H1 (cell line): ENCODE measurements at regions not wholly inside any gene's neighbourhood (a gene's known extent, or its start where the extent isn't known, plus 50 kb on each side); places are given as distances from the start of the nearest gene placed in this dataset.

Source experiments
- CTCF ChIA-PET: fragments of 300-600 bp; sonication (Branson Sonifier 250); formaldehyde crosslinking; loops from one replicate; lab custom pipeline; 2021; ENCODE audit not compliant: partially characterized antibody; lab: Charles Lee
- POLR2A ChIA-PET: fragments of 300-600 bp; sonication (Branson Sonifier 250); formaldehyde crosslinking; loops from one replicate; lab custom pipeline; 2021; ENCODE audit warnings: inconsistent platforms; ENCODE audit not compliant: partially characterized antibody; lab: Charles Lee
- DNase-seq, 2 experiments: peaks; one replicate each; pipeline versions ENCODE4 v3.0.0 to v3.0.0-alpha.2; 2010 to 2022; ENCODE audit warnings: low spot score in 2 of 2, low read depth in 1 of 2, mixed read lengths in 1 of 2
- FAIRE-seq: peaks from 2 replicates; lab custom pipeline; 2011; peaks lifted over from hg19 to GRCh38; lab: Jason Lieb, UNC
- H2AFZ ChIP-seq: 2 replicates; pipeline ENCODE4 v1.8.1; 2012; ENCODE audit warnings: low read length, inconsistent platforms
- H2AK5ac ChIP-seq: 2 replicates; pipeline ENCODE4 v1.6.1; 2013; ENCODE audit warnings: low read depth, low read length
- H2BK120ac ChIP-seq: replicated peaks from 2 replicates; pipeline ENCODE3; 2013; ENCODE audit warnings: low read depth, low read length, inconsistent platforms
- H2BK12ac ChIP-seq: 2 replicates; pipeline ENCODE4 v1.6.1; 2013; ENCODE audit warnings: low read depth, low read length
- H2BK15ac ChIP-seq: 2 replicates; pipeline ENCODE4 v1.6.1; 2013; ENCODE audit warnings: low read length
- H2BK20ac ChIP-seq: 2 replicates; pipeline ENCODE4 v1.6.1; 2013; ENCODE audit warnings: low read length
- H2BK5ac ChIP-seq: 2 replicates; pipeline ENCODE4 v1.6.1; 2013; ENCODE audit warnings: low read depth, low read length
- H3K14ac ChIP-seq: 2 replicates; pipeline ENCODE4 v1.6.1; 2013; ENCODE audit warnings: inconsistent platforms; ENCODE audit not compliant: insufficient read length
- H3K18ac ChIP-seq: 2 replicates; pipeline ENCODE4 v1.6.1; 2013; ENCODE audit warnings: low read length; ENCODE audit errors: extremely low read depth
- H3K23ac ChIP-seq: 2 replicates; pipeline ENCODE4 v1.6.1; 2013; ENCODE audit warnings: inconsistent platforms; ENCODE audit not compliant: insufficient read length
- H3K23me2 ChIP-seq: 2 replicates; pipeline ENCODE4 v1.6.1; 2013; ENCODE audit warnings: low read depth, low read length
- H3K27ac ChIP-seq: 2 replicates; pipeline ENCODE4 v1.6.1; 2011; ENCODE audit warnings: low read depth, low read length, inconsistent platforms
- H3K27me3 ChIP-seq, 4 experiments: replicated peaks in 1 of 4; 1 replicate in 1 of 4; 2 replicates in 3 of 4; pipeline versions ENCODE4 v1.6.1 to v1.8.1; 2011 to 2013; ENCODE audit warnings: low read length in 3 of 4, mild to moderate bottlenecking in 3 of 4, inconsistent platforms in 2 of 4, mixed read lengths in 2 of 4, moderate library complexity in 1 of 4; ENCODE audit not compliant: control insufficient read depth in 3 of 4, insufficient read depth in 3 of 4; ENCODE audit errors: extremely low read depth in 1 of 4
- H3K36me3 ChIP-seq, 4 experiments: 2 replicates each; pipeline versions ENCODE4 v1.6.1 to v1.8.1; 2011 to 2013; ENCODE audit warnings: mild to moderate bottlenecking in 4 of 4, low read length in 3 of 4, moderate library complexity in 2 of 4, control low read depth in 1 of 4, inconsistent platforms in 1 of 4; ENCODE audit not compliant: insufficient read depth in 4 of 4, control insufficient read depth in 2 of 4
- H3K4ac ChIP-seq: replicated peaks from 2 replicates; pipeline ENCODE3; 2013; ENCODE audit warnings: low read length, low read depth, mixed read lengths, inconsistent platforms; ENCODE audit not compliant: insufficient read length
- H3K4me1 ChIP-seq, 4 experiments: replicated peaks in 1 of 4; 1 replicate in 1 of 4; 2 replicates in 3 of 4; pipeline versions ENCODE4 v1.6.1 to v1.8.1; 2011 to 2013; ENCODE audit warnings: low read length in 3 of 4, inconsistent platforms in 2 of 4, mixed read lengths in 1 of 4; ENCODE audit not compliant: insufficient read depth in 4 of 4, control insufficient read depth in 3 of 4
- H3K4me2 ChIP-seq, 2 experiments: 2 replicates each; pipeline versions ENCODE4 v1.6.1 to v1.8.1; 2011 to 2013; ENCODE audit warnings: low read depth in 2 of 2, low read length in 2 of 2, control low read depth in 1 of 2, inconsistent platforms in 1 of 2, mild to moderate bottlenecking in 1 of 2; ENCODE audit not compliant: insufficient read depth in 1 of 2
- H3K4me3 ChIP-seq, 4 experiments: fragments of 200-600, 300-600 bp in 1 of 4; sonication (generic), shearing (Covaris generic), sonication (Bioruptor Twin) in 1 of 4; 2 replicates each; pipeline versions ENCODE4 v1.5.1 to v1.8.1; 2011 to 2016; ENCODE audit warnings: low read length in 4 of 4, low read depth in 3 of 4, control low read depth in 2 of 4, inconsistent platforms in 2 of 4, mild to moderate bottlenecking in 2 of 4, mixed read lengths in 1 of 4, moderate library complexity in 1 of 4; ENCODE audit not compliant: insufficient read depth in 2 of 4; ENCODE audit errors: extremely low read depth in 1 of 4
- H3K56ac ChIP-seq: replicated peaks from 2 replicates; pipeline ENCODE3; 2013; ENCODE audit warnings: low read depth, mild to moderate bottlenecking, mixed read lengths, low read length, inconsistent platforms; ENCODE audit not compliant: insufficient read length
- H3K79me1 ChIP-seq: 2 replicates; pipeline ENCODE4 v1.6.1; 2013; ENCODE audit warnings: low read depth, low read length, control low read depth
- H3K79me2 ChIP-seq, 2 experiments: 2 replicates each; pipeline versions ENCODE4 v1.6.1 to v1.8.1; 2012 to 2013; ENCODE audit warnings: low read length in 2 of 2, mild to moderate bottlenecking in 2 of 2, inconsistent platforms in 1 of 2; ENCODE audit not compliant: insufficient read depth in 2 of 2, control insufficient read depth in 1 of 2
- H3K9ac ChIP-seq, 4 experiments: replicated peaks in 1 of 4; 1 replicate in 1 of 4; 2 replicates in 3 of 4; pipeline versions ENCODE4 v1.6.1 to v1.8.1; 2011 to 2013; ENCODE audit warnings: low read depth in 3 of 4, low read length in 3 of 4, control low read depth in 2 of 4, mild to moderate bottlenecking in 2 of 4, moderate library complexity in 2 of 4, inconsistent platforms in 1 of 4; ENCODE audit errors: extremely low read depth in 1 of 4
- H3K9me3 ChIP-seq, 2 experiments: 2 replicates each; pipeline versions ENCODE4 v1.6.1 to v1.8.1; 2012 to 2013; ENCODE audit warnings: mild to moderate bottlenecking in 2 of 2, moderate library complexity in 2 of 2, control low read depth in 1 of 2, inconsistent platforms in 1 of 2, low read depth in 1 of 2, low read length in 1 of 2, mixed read lengths in 1 of 2; ENCODE audit not compliant: insufficient read depth in 2 of 2
- H4K20me1 ChIP-seq, 2 experiments: replicated peaks in 1 of 2; 2 replicates each; pipeline versions ENCODE3 to v1.8.1; 2011 to 2013; ENCODE audit warnings: inconsistent platforms in 2 of 2, low read length in 2 of 2, mild to moderate bottlenecking in 1 of 2; ENCODE audit not compliant: insufficient read depth in 2 of 2, control insufficient read depth in 1 of 2
- H4K5ac ChIP-seq: 2 replicates; pipeline ENCODE4 v1.6.1; 2013; ENCODE audit warnings: low read length, low read depth, mixed read lengths, inconsistent platforms; ENCODE audit not compliant: insufficient read length
- H4K8ac ChIP-seq: 2 replicates; pipeline ENCODE4 v1.8.0; 2013; ENCODE audit warnings: mild to moderate bottlenecking, moderate library complexity, low read length, inconsistent platforms; ENCODE audit not compliant: insufficient read depth; ENCODE audit errors: extremely low read depth
- H4K91ac ChIP-seq: replicated peaks from 2 replicates; pipeline ENCODE3; 2013; ENCODE audit warnings: low read length, mixed read lengths, inconsistent platforms; ENCODE audit not compliant: insufficient read length
- HDAC2 ChIP-seq, 2 experiments: fragments of 300-600 bp in 1 of 2; sonication (generic) in 1 of 2; IDR thresholded peaks; 2 replicates each; pipeline ENCODE4 v1.6.1; 2011 to 2012; ENCODE audit warnings: low read depth in 2 of 2, low read length in 2 of 2, mild to moderate bottlenecking in 2 of 2, moderate library complexity in 2 of 2, borderline replicate concordance in 1 of 2, inconsistent platforms in 1 of 2
- JUND ChIP-seq: IDR thresholded peaks from 2 replicates; pipeline ENCODE4 v1.6.1; 2011; ENCODE audit warnings: mild to moderate bottlenecking, improper control_type of control experiment, low read length
- NRF1 ChIP-seq: IDR thresholded peaks from 2 replicates; pipeline ENCODE4 v1.6.1; 2011; ENCODE audit warnings: mild to moderate bottlenecking, low read depth, low read length, improper control_type of control experiment
- SIN3A ChIP-seq, 2 experiments: IDR thresholded peaks in 1 of 2; conservative IDR thresholded peaks in 1 of 2; 2 replicates each; pipeline ENCODE4 v1.6.1; 2011 to 2012; ENCODE audit warnings: low read length in 2 of 2, improper control_type of control experiment in 1 of 2, low read depth in 1 of 2, mild to moderate bottlenecking in 1 of 2
- SP1 ChIP-seq: IDR thresholded peaks from 2 replicates; pipeline ENCODE4 v1.6.1; 2011; ENCODE audit warnings: low read depth, low read length
- SP4 ChIP-seq: IDR thresholded peaks from 2 replicates; pipeline ENCODE4 v1.6.1; 2012; ENCODE audit warnings: low read length, inconsistent platforms
- WGBS, 2 experiments: shearing (Covaris generic) in 1 of 2; methylation state at CpG; one replicate each; pipeline versions ENCODE4 v1.1.6 to v1.1.7; 2013 to 2015; ENCODE audit warnings: low lambda C conversion rate in 2 of 2, mixed read lengths in 2 of 2, inconsistent platforms in 1 of 2, low coverage in 1 of 2, missing lambda C conversion rate in 1 of 2; ENCODE audit not compliant: insufficient replicate concordance in 2 of 2, insufficient coverage in 1 of 2, insufficient read length in 1 of 2; ENCODE audit errors: extremely low coverage in 1 of 2, missing lambda C conversion rate in 1 of 2; 5-methylcytosine and 5-hydroxymethylcytosine counted together

GRCh38 chrY:16101815-16102214 is 1577.5 kb downstream of the NLGN4Y start:
- CTCF ChIA-PET = no interaction called here
- no peak for FAIRE-seq
- H3K4me2 ChIP-seq = no peak overlapping the region

More at GRCh38 chrY:16101815-16102214, 1577.5 kb downstream of the NLGN4Y start:
- no peak overlapping the region for H3K23ac ChIP-seq
- peak overlapping the region; percentile 36 for H4K5ac ChIP-seq
- H3K4me1 ChIP-seq = peaks cover 0 to 3% (median 2%) of the 10 kb centered on the region in 4 experiments; a peak in 2 of 7 replicates
- no peak for DNase-seq
- no peaks in the 10 kb centered on the region for H4K20me1 ChIP-seq
- H3K27ac ChIP-seq = no peak overlapping the region
- H3K14ac ChIP-seq = no peak overlapping the region
- no peak overlapping the region for H3K4ac ChIP-seq
- H3K36me3 ChIP-seq = no peaks in the 10 kb centered on the region
- H2BK20ac ChIP-seq = no peak overlapping the region
- no peak overlapping the region for H2BK15ac ChIP-seq
- no peaks in the 10 kb centered on the region for H3K9me3 ChIP-seq
- H2AK5ac ChIP-seq = no peak overlapping the region
- H2BK120ac ChIP-seq = peak overlapping the region; percentile 38
- TF ChIP-seq NRF1 (no peak), HDAC2 (IDR thresholded peaks at IDR 0.05; ENCODE audit: borderline replicate concordance in 1 of 2, low read depth in 2 of 2, low read length in 2 of 2) (no peak), SP4 (no peak), JUND (no peak), SP1 (no peak), SIN3A (conservative IDR thresholded peaks at IDR 0.05 in 1 of 2, IDR thresholded peaks at IDR 0.05 in 1 of 2; ENCODE audit: low read depth in 1 of 2, low read length in 2 of 2) (no peak)
- 33% methylated on average over 1 of the region's 1 CpG; no CpG with 5 or more reads in 1 of the 2 experiments for WGBS, 2 experiments
- H3K79me2 ChIP-seq = no peaks in the 10 kb centered on the region
- no peak overlapping the region for H2AFZ ChIP-seq
- no peak overlapping the region for H2BK12ac ChIP-seq
- H4K91ac ChIP-seq = no peak overlapping the region
- no peaks in the 10 kb centered on the region for H3K23me2 ChIP-seq
- no peak overlapping the region for H4K8ac ChIP-seq
- H3K27me3 ChIP-seq = no peaks in the 10 kb centered on the region
- H3K9ac ChIP-seq = no peak overlapping the region
- no peak overlapping the region for H3K56ac ChIP-seq
- H2BK5ac ChIP-seq = no peak overlapping the region; the same call in 1 of the 2 replicates
- POLR2A ChIA-PET = no interaction called here
- H3K4me3 ChIP-seq = no peak overlapping the region
- H3K79me1 ChIP-seq = no peaks in the 10 kb centered on the region
- H3K18ac ChIP-seq = no peak overlapping the region
